HG03558 (cell line): ENCODE measurements at regions not wholly inside any gene's neighbourhood (a gene's known extent, or its start where the extent isn't known, plus 50 kb on each side); places are given as distances from the start of the nearest gene placed in this dataset.
"Not testable (repeated sequence)": the region's sequence is repeated elsewhere in the genome, so short reads cannot be mapped to it uniquely, and the experiment has no call there.

Source experiments
- ATAC-seq: cut with Tn5 transposase; IDR thresholded peaks from one replicate; pipeline ENCODE4 v1.9.1; 2021; ENCODE audit warnings: moderate number of reproducible peaks; ENCODE audit not compliant: unreplicated experiment; ENCODE audit errors: extremely low read depth

DNA sequence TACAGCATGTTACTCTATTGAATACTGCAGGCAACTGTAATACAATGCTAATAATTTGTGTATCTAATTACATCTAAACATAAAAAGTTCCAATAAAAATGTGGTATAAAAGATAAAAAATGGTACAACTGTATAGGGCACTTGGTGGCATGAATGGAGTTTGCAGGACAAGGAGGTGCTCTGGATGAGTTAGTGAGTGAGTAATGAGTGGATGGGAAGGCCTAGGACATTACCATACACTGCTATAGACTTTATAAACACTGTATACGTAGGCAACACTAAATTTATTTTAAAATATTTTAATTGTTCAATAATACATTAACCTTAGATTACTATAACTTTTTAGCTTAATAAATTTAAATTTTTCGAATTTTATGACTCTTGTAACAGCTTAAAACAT, 579.6 kb upstream of the MAN1A1 start:
- no peak for ATAC-seq

DNA sequence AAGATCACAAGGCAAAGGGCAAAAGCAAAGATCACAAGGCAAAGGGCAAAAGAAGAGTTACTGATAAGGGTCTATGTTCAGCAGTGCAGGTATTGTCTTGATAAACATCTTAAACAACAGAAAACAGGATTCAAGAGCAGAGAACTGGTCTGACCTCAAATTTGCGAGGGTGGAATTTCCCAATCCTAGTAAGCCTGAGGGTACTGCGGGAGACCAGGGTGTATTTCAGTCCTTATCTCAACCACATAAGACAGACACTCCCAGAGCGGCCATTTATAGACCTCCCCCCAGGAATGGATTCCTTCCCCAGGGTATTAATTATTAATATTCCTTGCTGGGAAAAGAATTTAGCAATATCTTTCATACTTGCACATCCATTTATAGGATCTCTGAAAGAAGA, 575.3 kb upstream of the MAN1A1 start:
- ATAC-seq: not testable (repeated sequence)

DNA sequence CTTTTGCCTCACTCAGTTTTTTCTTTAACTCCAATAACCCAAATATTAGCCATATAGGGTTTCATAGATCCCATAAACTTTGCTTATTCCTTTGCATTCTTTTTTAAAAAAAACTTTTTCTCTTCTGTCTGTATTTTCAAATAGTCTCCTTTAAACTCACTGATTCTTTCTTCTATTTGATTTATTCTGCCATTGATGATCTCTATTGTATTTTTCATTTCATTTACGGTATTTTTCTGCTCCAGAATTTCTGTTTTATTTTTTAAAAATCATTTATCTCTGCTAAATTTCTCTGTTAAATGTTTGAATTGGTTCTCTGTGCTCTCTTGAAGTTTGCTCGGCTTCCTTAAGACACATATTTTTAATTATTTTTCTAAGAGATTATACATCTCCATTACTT, 573.3 kb upstream of the MAN1A1 start:
- ATAC-seq: no peak

GRCh38 chr6:119921491-119922010, 572.0 kb upstream of the MAN1A1 start:
- ATAC-seq: no peak

DNA sequence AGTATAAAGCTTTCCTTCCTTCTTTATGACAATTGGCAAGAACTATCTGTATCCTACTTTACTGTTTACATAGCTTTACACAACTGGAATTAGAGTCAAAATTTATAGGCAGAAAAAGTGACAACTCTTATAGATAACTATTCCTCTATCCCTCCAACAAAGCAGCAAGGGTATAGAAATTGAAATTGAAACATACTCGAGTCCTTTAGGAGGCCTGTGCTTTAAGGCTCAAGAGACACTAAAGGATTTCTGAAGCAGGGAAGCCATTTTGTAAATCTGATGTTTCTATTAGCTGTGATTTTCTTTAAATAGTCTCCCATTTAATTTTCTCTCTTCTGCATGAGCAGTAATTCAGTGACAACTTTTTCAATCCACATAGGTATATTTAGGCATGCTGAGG, 567.6 kb upstream of the MAN1A1 start:
- ATAC-seq: no peak

GRCh38 chr6:119915971-119916370, 566.4 kb upstream of the MAN1A1 start:
- ATAC-seq: no peak

DNA sequence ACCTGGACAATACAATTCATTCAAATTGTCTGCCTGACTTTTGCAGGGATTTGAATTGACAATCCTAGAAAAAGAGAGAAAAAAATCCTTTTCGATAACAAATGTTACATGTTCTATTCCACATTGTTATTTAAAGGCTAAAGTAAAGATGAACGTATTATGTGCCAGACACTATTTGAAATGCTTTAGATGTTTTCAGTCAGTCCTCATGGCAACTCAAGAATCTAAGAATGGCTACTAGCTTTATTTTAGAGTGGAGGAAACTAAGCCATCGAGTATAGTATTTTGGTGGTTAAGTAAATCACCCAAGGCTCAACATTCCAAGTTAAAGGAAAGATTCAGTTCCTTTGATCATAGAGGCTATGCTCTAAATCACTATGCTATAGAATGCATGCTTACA, 558.6 kb upstream of the MAN1A1 start:
- ATAC-seq: no peak

GRCh38 chr6:119902681-119903080, 553.1 kb upstream of the MAN1A1 start:
- ATAC-seq: no peak

DNA sequence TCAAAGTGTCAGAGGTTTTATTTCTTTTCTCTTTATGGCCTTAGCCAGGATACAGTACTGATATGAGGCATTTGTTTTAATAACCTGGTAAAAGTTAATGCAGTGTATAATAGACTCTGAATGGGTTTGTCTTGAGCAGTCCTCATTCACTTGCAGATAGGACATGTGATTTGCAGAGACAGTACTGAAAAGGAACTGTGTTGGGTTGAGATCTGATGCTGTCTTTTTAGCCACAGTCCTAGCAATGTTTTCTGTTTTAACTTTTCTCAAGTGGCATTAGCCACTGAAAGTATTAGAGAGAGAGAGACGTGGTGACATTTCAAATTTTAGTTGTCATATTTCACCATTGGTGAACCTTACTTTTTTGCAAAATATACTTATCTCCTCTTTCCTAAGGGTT, 547.2 kb upstream of the MAN1A1 start:
- no peak for ATAC-seq

- no peak for ATAC-seq
Measured at GRCh38 chr6:119895626-119896025, 546.1 kb upstream of the MAN1A1 start.

GRCh38 chr6:119894811-119895210, 545.2 kb upstream of the MAN1A1 start:
- ATAC-seq: no peak

DNA sequence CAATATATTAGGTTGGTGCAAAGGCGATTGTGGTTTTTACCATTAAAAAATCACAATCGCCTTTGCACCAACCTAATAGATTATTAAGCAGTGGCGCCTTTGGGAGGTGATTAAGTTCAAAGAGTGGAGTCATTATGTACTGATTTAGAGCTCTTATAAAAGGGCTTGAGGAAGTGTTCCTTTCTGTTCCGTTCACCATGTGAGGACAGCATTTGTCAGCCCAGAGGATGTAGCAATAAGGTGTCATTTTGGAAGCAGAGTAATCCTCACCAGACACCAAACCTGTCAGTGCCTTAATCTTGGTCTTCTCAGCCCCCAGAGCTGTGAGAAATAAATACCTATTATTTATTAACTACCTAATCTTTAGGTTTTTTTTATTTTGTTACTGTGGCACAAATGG, 542.1 kb upstream of the MAN1A1 start:
- ATAC-seq: no peak

DNA sequence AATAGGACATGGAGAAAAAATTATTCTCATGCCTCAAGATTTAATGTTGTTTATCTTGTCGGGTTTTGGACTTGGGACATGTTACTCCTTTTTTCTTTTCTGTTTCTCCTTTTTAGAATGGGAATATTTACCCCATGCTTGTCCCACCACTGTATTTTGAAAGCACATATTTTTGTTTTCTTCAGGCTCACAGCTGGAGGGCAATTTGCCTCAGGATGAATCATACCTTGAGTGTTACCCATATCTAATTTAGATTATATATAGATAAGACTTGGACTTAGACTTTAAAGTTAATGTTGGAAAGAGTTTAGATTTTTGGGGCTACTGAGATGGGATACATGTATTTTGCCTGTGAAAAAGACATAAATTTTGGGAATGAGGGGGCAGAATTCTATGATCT, 541.6 kb upstream of the MAN1A1 start:
- ATAC-seq: no peak

GRCh38 chr6:119890470-119890869, 540.9 kb upstream of the MAN1A1 start:
- no peak for ATAC-seq

- no peak for ATAC-seq
Measured at GRCh38 chr6:119887666-119888065, 538.1 kb upstream of the MAN1A1 start.

- no peak for ATAC-seq
Measured at GRCh38 chr6:119881416-119881815, 531.9 kb upstream of the MAN1A1 start.

- no peak for ATAC-seq
Measured at GRCh38 chr6:119880840-119881239, 531.3 kb upstream of the MAN1A1 start.

GRCh38 chr6:119879731-119880130, 530.2 kb upstream of the MAN1A1 start:
- ATAC-seq: no peak

DNA sequence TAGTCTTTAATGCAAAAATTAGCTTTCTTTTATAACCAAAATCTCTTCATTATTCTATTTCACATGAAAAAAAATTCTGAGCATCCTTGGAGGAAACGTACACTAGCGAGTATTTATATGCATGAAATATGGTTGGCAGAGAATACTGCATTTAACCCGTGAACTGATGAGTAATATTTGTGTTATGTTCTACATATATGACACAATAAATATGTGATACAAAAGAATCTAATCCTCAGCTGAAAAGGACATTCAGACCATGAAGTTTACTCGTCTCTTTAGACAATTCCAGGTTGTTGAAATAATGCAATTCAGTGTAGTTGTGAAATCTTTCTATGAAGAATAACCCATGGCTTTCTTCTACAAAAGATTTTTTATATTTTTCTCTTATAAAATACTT, 524.8 kb upstream of the MAN1A1 start:
- ATAC-seq: no peak

DNA sequence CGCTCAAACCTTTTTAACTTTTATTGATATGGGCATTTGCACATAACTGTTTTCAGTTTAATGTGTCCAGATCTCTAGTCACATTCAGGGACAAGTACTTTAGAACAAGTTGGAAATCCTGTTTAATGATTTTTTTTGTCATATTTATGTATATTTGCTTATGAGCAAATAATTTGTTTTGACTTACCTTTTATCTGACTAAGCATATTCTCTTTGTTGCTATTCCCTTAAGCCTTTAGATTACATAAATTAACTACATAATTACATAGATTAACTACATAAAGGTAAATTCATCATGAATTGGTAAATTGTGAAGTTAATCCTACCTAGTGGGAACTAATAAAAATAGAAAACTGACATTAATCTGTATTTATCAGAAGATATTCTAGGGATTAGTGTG, 523.5 kb upstream of the MAN1A1 start:
- no peak for ATAC-seq

DNA sequence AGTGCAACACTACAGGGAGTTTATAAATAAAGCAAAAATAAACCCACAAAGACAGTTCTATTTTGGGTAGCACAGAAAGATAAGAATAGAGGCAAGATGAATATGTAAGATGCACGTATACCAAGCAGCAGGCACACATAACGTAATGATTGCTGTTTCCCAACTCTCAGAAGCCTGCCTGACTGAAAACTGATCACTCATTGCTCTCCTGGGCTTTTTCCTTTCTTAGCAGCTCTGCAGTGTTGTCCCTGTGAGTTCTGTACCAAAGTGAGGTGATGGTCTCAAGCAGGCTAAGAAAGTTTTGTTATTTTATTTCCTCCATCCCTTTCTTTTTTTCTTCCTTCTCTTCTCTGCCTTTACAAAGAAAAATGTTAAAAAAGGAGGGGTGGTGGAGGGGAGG, 522.0 kb upstream of the MAN1A1 start:
- no peak for ATAC-seq

DNA sequence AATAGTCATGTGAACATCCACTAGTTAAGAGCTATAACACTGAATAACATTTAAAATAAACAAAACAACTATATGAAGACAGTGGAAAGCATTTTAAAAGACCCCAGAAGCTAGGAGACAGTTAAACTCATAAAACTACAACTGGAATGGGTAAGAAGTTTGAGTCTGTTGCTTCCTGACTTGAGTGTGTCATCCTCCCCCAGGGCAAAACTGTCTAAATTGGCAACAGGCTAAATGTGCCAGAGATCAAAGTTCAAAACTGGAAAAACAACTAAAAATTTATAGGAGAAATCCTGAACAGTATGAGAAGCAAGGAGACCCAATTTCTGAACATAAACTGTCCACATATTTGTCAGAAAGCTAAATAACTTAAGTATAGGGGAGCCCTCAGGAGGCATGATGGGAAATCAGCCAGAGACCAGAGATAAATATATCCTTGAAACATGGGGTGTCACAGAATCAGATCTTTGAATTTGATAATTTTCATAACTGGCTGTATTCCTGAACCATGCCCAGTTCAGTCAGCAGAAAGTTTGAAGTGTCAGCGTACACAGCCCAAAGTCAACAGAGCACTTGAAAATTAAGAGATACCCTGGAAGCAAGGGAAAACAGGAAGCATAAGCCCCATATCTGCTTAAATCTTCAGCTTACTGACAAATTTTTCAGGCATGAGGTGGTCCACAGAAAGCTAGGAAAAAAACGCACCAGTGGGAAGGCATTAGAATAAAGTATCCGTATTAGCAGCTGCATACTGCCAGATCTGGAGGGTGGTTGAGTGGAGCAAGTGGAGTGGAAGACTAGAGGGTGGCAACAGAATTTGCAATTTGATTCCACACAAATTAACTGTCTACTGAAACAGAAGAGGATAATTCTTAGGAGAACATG, 516.1 kb upstream of the MAN1A1 start:
- ATAC-seq: no peak
